SK-N-SH (cell line): ENCODE measurements at regions not wholly inside any gene's neighbourhood (a gene's known extent, or its start where the extent isn't known, plus 50 kb on each side); places are given as distances from the start of the nearest gene placed in this dataset.

Experiments used
- CTCF ChIA-PET: fragments of 300-600, 350-600 bp; formaldehyde crosslinking; extraction: SDS; loops from one replicate; lab custom pipeline; 2021; lab: Yijun Ruan, JAX
- POLR2A ChIA-PET: fragments of 350-600 bp; sonication (Branson Sonifier 250); formaldehyde crosslinking; extraction: SDS; loops from one replicate; lab custom pipeline; 2020; ENCODE audit warnings: antibody characterized with exemption, inconsistent platforms; lab: Yijun Ruan, JAX
- DNase-seq: peaks from one replicate; pipeline ENCODE4 v3.0.0; 2012
- H2AFZ ChIP-seq: fragments of 200-600 bp; sonication (generic); 2 replicates; pipeline ENCODE4 v1.8.1; 2016; ENCODE audit warnings: antibody characterized with exemption, mild to moderate bottlenecking, low read depth
- H3F3A ChIP-seq: fragments of 200-600 bp; sonication (generic); replicated peaks from 2 replicates; pipeline ENCODE3; 2016; ENCODE audit warnings: antibody characterized with exemption, mild to moderate bottlenecking; ENCODE audit not compliant: insufficient read depth
- H3K27ac ChIP-seq, 2 experiments: fragments of 200-500 bp in 1 of 2; fragments of 200-600 bp in 1 of 2; sonication (Bioruptor generic) in 1 of 2; sonication (generic), shearing (Covaris generic) in 1 of 2; 2 replicates each; pipeline versions ENCODE4 v1.5.1 to v1.6.1; 2014 to 2016; ENCODE audit warnings: low read depth in 2 of 2, inconsistent platforms in 1 of 2, low read length in 1 of 2, mild to moderate bottlenecking in 1 of 2, mixed read lengths in 1 of 2
- H3K27me3 ChIP-seq: fragments of 200-600 bp; sonication (generic), shearing (Covaris generic); 2 replicates; pipeline ENCODE4 v1.6.1; 2016; ENCODE audit warnings: mixed run types; ENCODE audit not compliant: insufficient read depth
- H3K36me3 ChIP-seq, 2 experiments: fragments of 200-500 bp in 1 of 2; fragments of 200-600 bp in 1 of 2; sonication (Bioruptor generic) in 1 of 2; sonication (generic) in 1 of 2; replicated peaks in 1 of 2; 2 replicates each; pipeline versions ENCODE3 to v1.5.1; 2014 to 2016; ENCODE audit warnings: low read length in 1 of 2, mild to moderate bottlenecking in 1 of 2; ENCODE audit not compliant: insufficient read depth in 2 of 2, control insufficient read depth in 1 of 2
- H3K4me1 ChIP-seq, 2 experiments: fragments of 200-500 bp in 1 of 2; fragments of 200-600 bp in 1 of 2; sonication (Bioruptor generic) in 1 of 2; sonication (generic), shearing (Covaris generic) in 1 of 2; 2 replicates each; pipeline versions ENCODE4 v1.5.1 to v1.6.1; 2014 to 2016; ENCODE audit warnings: low read depth in 1 of 2, low read length in 1 of 2, mixed run types in 1 of 2; ENCODE audit not compliant: insufficient read depth in 2 of 2, control insufficient read depth in 1 of 2
- H3K4me2 ChIP-seq: fragments of 200-600 bp; sonication (generic), shearing (Covaris generic); 2 replicates; pipeline ENCODE4 v1.6.1; 2017; ENCODE audit warnings: mixed run types
- H3K4me3 ChIP-seq, 2 experiments: fragments of 200-500 bp in 1 of 2; fragments of 200-600 bp in 1 of 2; sonication (Bioruptor generic) in 1 of 2; sonication (generic), shearing (Covaris generic) in 1 of 2; 2 replicates each; pipeline versions ENCODE4 v1.5.1 to v1.8.1; 2014 to 2016; ENCODE audit warnings: low read depth in 2 of 2, inconsistent platforms in 1 of 2, low read length in 1 of 2, mild to moderate bottlenecking in 1 of 2, mixed read lengths in 1 of 2, moderate library complexity in 1 of 2
- H3K79me2 ChIP-seq: fragments of 200-600 bp; sonication (generic); 2 replicates; pipeline ENCODE4 v1.8.1; 2017; ENCODE audit warnings: mild to moderate bottlenecking; ENCODE audit not compliant: insufficient read depth
- H3K9ac ChIP-seq: fragments of 200-600 bp; sonication (generic); 2 replicates; pipeline ENCODE4 v1.6.1; 2017; ENCODE audit warnings: mixed run types
- H3K9me2 ChIP-seq: fragments of 200-600 bp; sonication (generic); 2 replicates; pipeline ENCODE4 v1.6.1; 2017; ENCODE audit warnings: mixed run types
- H3K9me3 ChIP-seq: fragments of 200-600 bp; sonication (generic); 2 replicates; pipeline ENCODE4 v1.6.1; 2017; ENCODE audit warnings: mixed run types, mild to moderate bottlenecking, moderate library complexity
- H4K20me1 ChIP-seq: fragments of 200-600 bp; sonication (generic); 2 replicates; pipeline ENCODE4 v1.6.1; 2017; ENCODE audit warnings: mild to moderate bottlenecking, mixed run types; ENCODE audit not compliant: insufficient read depth
- CTCF ChIP-seq: fragments of 200-600 bp; sonication (generic); IDR thresholded peaks from 2 replicates; pipeline ENCODE4 v1.6.1; 2017; ENCODE audit warnings: antibody characterized with exemption, mild to moderate bottlenecking, moderate library complexity
- ELF1 ChIP-seq: IDR thresholded peaks from 2 replicates; pipeline ENCODE4 v1.4.0; 2012
- EP300 ChIP-seq, 2 experiments: IDR thresholded peaks; 2 replicates each; pipeline versions ENCODE4 v1.4.0 to v1.6.1; 2012; ENCODE audit warnings: borderline replicate concordance in 1 of 2, low read depth in 1 of 2, low read length in 1 of 2
- FOXJ3 ChIP-seq: sonication (generic); formaldehyde crosslinking; IDR thresholded peaks from 2 replicates; pipeline ENCODE4 v1.5.1; 2020; ENCODE audit warnings: mild to moderate bottlenecking, missing genetic modification reagents
- GATA2 ChIP-seq: sonication (generic); formaldehyde crosslinking; IDR thresholded peaks from 2 replicates; pipeline ENCODE4 v1.5.0; 2020; ENCODE audit warnings: mild to moderate bottlenecking, missing genetic modification reagents
- JUND ChIP-seq: IDR thresholded peaks from 2 replicates; pipeline ENCODE4 v1.4.0; 2012
- MAX ChIP-seq: IDR thresholded peaks from 2 replicates; pipeline ENCODE4 v1.4.0; 2012; ENCODE audit warnings: low read depth
- NFIC ChIP-seq: IDR thresholded peaks from 2 replicates; pipeline ENCODE4 v1.4.0; 2012; ENCODE audit warnings: borderline replicate concordance
- NRF1 ChIP-seq: IDR thresholded peaks from 2 replicates; pipeline ENCODE4 v1.6.1; 2012; ENCODE audit warnings: low read depth, mild to moderate bottlenecking, low read length
- POLR2AphosphoS5 ChIP-seq: IDR thresholded peaks from 2 replicates; pipeline ENCODE4 v1.6.1; 2012; ENCODE audit warnings: low read depth, low read length
- RAD21 ChIP-seq: IDR thresholded peaks from 2 replicates; pipeline ENCODE4 v1.6.1; 2012; ENCODE audit warnings: mild to moderate bottlenecking, low read length
- RCOR1 ChIP-seq: fragments of 150-350 bp; IDR thresholded peaks from 2 replicates; pipeline ENCODE4 v1.6.1; 2017; ENCODE audit warnings: antibody characterized with exemption, low read length
- RFX5 ChIP-seq: IDR thresholded peaks from 2 replicates; pipeline ENCODE4 v1.6.1; 2012; ENCODE audit warnings: mild to moderate bottlenecking, improper control_type of control experiment, low read length
- TAF1 ChIP-seq: IDR thresholded peaks from 2 replicates; pipeline ENCODE4 v1.6.1; 2012; ENCODE audit warnings: low read depth, mild to moderate bottlenecking, low read length, moderate library complexity, borderline replicate concordance
- TEAD4 ChIP-seq: IDR thresholded peaks from 2 replicates; pipeline ENCODE4 v1.4.0; 2012; ENCODE audit warnings: mild to moderate bottlenecking, borderline replicate concordance; ENCODE audit not compliant: insufficient read depth
- USF1 ChIP-seq: IDR thresholded peaks from 2 replicates; pipeline ENCODE4 v1.4.0; 2012; ENCODE audit warnings: low read depth, borderline replicate concordance
- USF2 ChIP-seq: fragments of 150-350 bp; IDR thresholded peaks from 2 replicates; pipeline ENCODE4 v1.6.1; 2017; ENCODE audit warnings: antibody characterized with exemption, low read length, low read depth, borderline replicate concordance
- WGBS: methylation state at CpG from one replicate; pipeline ENCODE4 v1.1.6; 2017; ENCODE audit warnings: low lambda C conversion rate; 5-methylcytosine and 5-hydroxymethylcytosine counted together

DNA sequence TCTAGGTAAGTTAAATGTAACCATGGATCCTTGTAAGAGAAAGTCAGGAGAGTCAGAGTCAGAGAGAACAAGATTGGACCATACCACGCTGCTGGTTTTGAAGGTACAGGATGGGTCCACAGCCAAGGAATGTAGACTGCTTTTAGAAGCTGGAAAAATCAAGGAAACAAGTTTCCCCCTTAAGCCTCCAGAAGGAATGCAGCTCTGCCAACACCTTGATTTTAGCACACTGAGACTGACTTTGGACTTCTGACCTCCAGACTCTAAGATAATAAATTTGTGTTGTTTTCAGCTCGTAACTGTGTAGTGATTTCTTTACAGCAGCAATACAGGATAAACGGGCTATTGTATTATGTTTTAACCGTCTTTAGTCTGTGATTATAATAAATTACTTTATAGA, 108.0 kb upstream of the USP38 start:
- WGBS = 29% methylated on average over 4 of the region's 4 CpGs
- Histone ChIP-seq H3K9ac (no peak overlapping the region), H4K20me1 (no peaks in the 10 kb centered on the region)
- CTCF ChIA-PET = no interaction called here
- TF ChIP-seq RAD21 = no peak
- TF ChIP-seq NRF1 = no peak
- TF ChIP-seq RCOR1 = no peak
- TF ChIP-seq GATA2 (CRISPR knock-in tag) = no peak
- TF ChIP-seq ELF1 = no peak
- TF ChIP-seq TEAD4 = no peak
- TF ChIP-seq JUND = no peak
- no peak for TF ChIP-seq FOXJ3 (CRISPR knock-in tag)
- TF ChIP-seq RFX5 = no peak
- TF ChIP-seq NFIC = no peak
- TF ChIP-seq, all 33 proteins: peak for 0
- DNase-seq = no peak
- Histone ChIP-seq H3K9me2 (no peaks in the 10 kb centered on the region), H3K36me3 (no peaks in the 10 kb centered on the region), H2AFZ (no peak overlapping the region), H3K27me3 (no peaks in the 10 kb centered on the region), H3K4me2 (no peak overlapping the region), H3K27ac (no peak overlapping the region), H3K9me3 (no peaks in the 10 kb centered on the region), H3K4me3 (no peak overlapping the region), H3F3A (no peaks in the 10 kb centered on the region), H3K79me2 (no peaks in the 10 kb centered on the region), H3K4me1 (no peaks in the 10 kb centered on the region)
- POLR2A ChIA-PET = no interaction called here

- 31% methylated on average over 1 of the region's 1 CpG for WGBS
Observed at GRCh38 chr4:143082701-143083100, 102.0 kb upstream of the USP38 start.

DNA sequence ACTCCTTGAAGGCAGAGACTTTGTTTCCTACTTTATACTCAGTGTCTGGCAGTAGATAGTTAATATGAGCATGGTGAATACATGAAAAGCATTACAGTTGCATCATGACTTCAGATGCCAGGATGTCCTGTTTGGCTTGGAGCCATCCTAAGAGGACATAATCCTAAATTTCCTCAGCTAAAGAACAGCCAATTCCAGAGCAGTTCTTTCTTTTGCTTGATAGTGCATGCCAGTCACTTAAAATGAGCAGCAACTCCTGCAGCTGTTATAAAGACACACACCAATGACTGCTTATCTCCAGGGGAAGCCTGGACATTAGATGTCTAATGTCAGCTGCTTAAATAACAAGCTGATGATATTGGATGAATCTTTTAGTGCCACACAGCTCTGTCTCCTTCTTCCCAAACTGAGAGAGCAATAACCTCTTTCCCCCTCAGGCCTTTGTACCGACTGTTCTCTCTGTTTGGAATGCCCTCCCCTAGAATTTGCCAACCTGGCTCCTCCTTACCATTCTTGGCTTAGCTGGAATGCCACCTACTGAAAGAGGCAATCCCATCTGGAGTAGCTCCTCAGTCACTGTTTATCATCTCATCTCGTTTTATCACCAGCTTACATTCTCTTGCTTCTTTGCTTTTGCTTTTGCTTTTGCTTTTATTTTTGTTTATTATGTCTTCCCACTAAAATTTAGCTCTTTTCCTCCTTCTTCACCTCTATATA, 100.8 kb upstream of the USP38 start:
- POLR2A ChIA-PET = no interaction called here
- no peaks in the 10 kb centered on the region for H3K27me3 ChIP-seq
- no peak overlapping the region for H3K9ac ChIP-seq
- no peaks in the 10 kb centered on the region for H3K9me3 ChIP-seq
- H3K9me2 ChIP-seq = no peaks in the 10 kb centered on the region
- H3K36me3 ChIP-seq = no peaks in the 10 kb centered on the region
- no peak for DNase-seq
- peaks cover 0 to 2% of the 10 kb centered on the region in 2 experiments; a peak in 1 of 4 replicates for H3K4me1 ChIP-seq
- H2AFZ ChIP-seq = no peak overlapping the region
- H3K4me3 ChIP-seq = no peak overlapping the region
- H3K4me2 ChIP-seq = no peak overlapping the region
- no peak overlapping the region for H3K27ac ChIP-seq
- H3K79me2 ChIP-seq = no peaks in the 10 kb centered on the region
- CTCF ChIA-PET = interaction anchor here (0.7 to 1.6 kb wide), 5 partner anchors 13 to 1925 kb away, joined by 3 to 7 read pairs (median 3); no protein-coding TSS in a partner anchor
- no peaks in the 10 kb centered on the region for H4K20me1 ChIP-seq
- H3F3A ChIP-seq = no peaks in the 10 kb centered on the region
- TF ChIP-seq POLR2AphosphoS5 (no peak), JUND (no peak), TAF1 (no peak), MAX (no peak), NFIC (no peak), EP300 (IDR thresholded peaks at IDR 0.05; ENCODE audit: borderline replicate concordance in 1 of 2, low read depth in 1 of 2, low read length in 1 of 2) (no peak), GATA2 (CRISPR knock-in tag) (no peak), TEAD4 (no peak), CTCF (no peak), RCOR1 (no peak), USF1 (no peak), USF2 (no peak)
- WGBS = 33% methylated on average over 2 of the region's 2 CpGs

More at GRCh38 chr4:143082701-143083100, 102.0 kb upstream of the USP38 start:
- peaks cover 0 to 2% of the 10 kb centered on the region in 2 experiments; a peak in 1 of 4 replicates for H3K4me1 ChIP-seq
- no peaks in the 10 kb centered on the region for H3K27me3 ChIP-seq
- no peaks in the 10 kb centered on the region for H3K79me2 ChIP-seq
- DNase-seq = no peak
- H3K4me3 ChIP-seq = no peak overlapping the region
- POLR2A ChIA-PET = no interaction called here
- TF ChIP-seq NFIC (no peak), POLR2AphosphoS5 (no peak)
- H4K20me1 ChIP-seq = no peaks in the 10 kb centered on the region
- no peak overlapping the region for H3K27ac ChIP-seq
- H3K9me2 ChIP-seq = no peaks in the 10 kb centered on the region
- no peaks in the 10 kb centered on the region for H3K9me3 ChIP-seq
- H3F3A ChIP-seq = no peaks in the 10 kb centered on the region
- CTCF ChIA-PET = interaction anchor here (1.5 kb wide), 1 partner anchor 19 kb away, joined by 3 read pairs; no protein-coding TSS in a partner anchor
- H2AFZ ChIP-seq = no peak overlapping the region
- no peaks in the 10 kb centered on the region for H3K36me3 ChIP-seq
- no peak overlapping the region for H3K9ac ChIP-seq
- H3K4me2 ChIP-seq = no peak overlapping the region
